ENCODE measurements at regions not wholly inside any gene's neighbourhood (a gene's known extent, or its start where the extent isn't known, plus 50 kb on each side); places are given as distances from the start of the nearest gene placed in this dataset.

DNA sequence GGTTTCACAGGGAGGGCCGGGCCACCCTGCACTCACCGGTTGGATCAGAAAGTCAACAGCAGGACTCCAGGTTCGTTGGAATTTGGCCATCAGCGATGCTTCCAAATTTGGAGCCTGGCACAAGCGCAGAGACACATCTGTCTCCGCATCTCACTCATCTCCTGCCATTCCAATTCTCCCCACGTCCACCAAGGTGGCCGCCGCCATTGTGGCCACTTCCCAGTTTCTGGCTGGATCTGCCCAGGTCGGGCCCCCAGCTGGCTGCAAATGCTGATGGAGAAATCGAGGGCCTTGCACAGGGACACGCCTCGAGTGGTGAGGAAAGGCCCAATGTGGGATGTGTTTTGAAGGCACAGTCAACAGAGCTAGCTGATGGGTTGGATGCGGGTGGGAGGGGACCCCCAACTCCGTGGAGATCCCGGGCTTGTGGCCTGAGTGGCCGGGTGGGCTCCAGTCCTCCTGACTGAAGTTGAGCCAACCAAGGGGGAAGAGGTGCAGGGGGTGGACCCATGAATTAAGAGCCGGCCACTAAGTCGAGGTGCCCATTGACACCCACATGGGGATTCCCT, 102.7 kb downstream of the CRYAA start:
- TF ChIP-seq, protein P1, sequence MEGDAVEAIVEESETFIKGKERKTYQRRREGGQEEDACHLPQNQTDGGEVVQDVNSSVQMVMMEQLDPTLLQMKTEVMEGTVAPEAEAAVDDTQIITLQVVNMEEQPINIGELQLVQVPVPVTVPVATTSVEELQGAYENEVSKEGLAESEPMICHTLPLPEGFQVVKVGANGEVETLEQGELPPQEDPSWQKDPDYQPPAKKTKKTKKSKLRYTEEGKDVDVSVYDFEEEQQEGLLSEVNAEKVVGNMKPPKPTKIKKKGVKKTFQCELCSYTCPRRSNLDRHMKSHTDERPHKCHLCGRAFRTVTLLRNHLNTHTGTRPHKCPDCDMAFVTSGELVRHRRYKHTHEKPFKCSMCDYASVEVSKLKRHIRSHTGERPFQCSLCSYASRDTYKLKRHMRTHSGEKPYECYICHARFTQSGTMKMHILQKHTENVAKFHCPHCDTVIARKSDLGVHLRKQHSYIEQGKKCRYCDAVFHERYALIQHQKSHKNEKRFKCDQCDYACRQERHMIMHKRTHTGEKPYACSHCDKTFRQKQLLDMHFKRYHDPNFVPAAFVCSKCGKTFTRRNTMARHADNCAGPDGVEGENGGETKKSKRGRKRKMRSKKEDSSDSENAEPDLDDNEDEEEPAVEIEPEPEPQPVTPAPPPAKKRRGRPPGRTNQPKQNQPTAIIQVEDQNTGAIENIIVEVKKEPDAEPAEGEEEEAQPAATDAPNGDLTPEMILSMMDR (conservative IDR thresholded peaks at IDR 0.05) = no peak
- H3K27ac ChIP-seq = no peak overlapping the region

DNA sequence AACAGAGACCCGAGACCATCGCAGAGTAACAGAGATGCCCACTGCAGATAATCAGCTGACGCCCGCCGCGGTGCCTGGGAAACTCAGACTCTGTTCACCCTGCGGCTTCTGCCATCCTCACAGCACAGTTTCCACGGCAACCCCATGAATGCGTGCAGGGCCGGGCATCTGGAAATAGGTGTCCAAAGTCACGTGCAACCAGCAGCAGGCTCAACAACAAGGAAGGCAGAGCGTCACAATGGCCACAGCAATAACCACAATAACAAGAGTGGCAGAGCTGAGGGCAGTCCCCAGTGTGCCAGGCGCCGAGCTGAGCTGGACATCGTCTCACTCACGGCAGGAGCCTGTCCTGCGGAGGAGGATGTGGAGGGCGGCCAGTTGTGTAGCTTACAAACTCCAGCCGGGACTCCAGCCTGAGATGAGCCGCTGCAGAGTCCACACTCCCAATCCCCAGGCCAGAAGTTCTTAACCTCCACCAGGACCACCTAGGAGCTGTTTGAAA, 102.0 kb downstream of the CRYAA start:
- TF ChIP-seq, protein P1 (conservative IDR thresholded peaks at IDR 0.05) = no peak

DNA sequence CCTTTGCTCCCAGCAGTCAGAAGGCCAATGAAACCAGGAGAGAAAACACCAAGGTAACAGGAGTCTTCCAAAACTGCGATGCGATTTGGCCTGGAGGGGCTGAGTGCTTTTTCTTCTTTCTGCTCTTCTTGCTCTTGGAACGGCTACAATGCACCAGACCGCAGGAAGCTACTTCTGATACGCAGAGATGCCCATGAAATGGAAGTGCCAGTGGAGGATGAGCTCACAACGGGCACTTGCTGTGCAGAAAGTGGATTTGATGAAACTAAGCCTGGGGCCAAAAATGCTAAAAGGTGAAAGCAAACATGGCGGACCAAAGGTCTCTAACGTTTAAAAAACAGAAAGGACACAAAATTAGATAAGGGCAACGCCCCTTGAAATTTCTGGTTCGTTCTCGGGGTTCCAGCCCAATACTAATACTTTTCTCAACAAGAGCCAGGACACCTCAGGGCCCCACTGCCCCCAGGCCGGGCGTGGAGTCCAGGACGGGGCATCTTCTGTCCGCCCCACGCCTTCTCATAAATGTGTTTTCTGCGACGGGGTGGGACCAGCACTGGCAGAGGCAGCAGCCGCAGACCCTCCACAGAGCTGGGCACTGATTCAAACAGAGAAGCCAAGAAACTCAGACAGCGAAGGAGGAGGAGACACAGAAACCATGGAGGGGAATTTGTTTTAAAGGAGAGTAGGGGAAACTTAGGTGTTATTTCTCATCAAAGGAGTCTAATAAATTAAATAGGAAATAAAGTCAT, 101.3 kb downstream of the CRYAA start:
- no peak overlapping the region for H3K27ac ChIP-seq
- TF ChIP-seq, protein P1 (conservative IDR thresholded peaks at IDR 0.05) = no peak

More for the DNA sequence above, 102.0 kb downstream of the CRYAA start:
- no peak overlapping the region for H3K27ac ChIP-seq

DNA sequence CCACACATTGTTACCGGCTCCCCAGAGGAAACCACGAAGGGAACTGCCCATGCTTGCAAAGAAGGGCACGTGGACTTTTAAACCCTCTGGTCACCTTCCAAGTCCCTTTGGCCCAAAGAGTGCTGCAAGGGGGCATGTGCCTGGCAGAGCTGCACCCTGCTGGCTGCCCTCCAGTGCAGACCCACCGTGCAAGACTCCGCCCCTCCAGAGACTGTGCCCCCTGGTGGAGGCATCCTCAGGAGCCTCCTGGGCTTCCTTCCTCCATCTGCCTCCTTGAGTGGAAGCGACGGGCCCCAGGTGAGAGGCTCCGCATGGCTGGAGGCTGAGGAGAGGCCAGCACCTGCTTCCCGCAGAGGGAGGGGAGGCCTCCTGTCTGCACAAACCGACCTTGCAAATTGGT, 100.6 kb downstream of the CRYAA start:
- H3K27ac ChIP-seq = no peak overlapping the region
- TF ChIP-seq, protein P1 (conservative IDR thresholded peaks at IDR 0.05) = no peak; the same call in 1 of the 2 replicates

DNA sequence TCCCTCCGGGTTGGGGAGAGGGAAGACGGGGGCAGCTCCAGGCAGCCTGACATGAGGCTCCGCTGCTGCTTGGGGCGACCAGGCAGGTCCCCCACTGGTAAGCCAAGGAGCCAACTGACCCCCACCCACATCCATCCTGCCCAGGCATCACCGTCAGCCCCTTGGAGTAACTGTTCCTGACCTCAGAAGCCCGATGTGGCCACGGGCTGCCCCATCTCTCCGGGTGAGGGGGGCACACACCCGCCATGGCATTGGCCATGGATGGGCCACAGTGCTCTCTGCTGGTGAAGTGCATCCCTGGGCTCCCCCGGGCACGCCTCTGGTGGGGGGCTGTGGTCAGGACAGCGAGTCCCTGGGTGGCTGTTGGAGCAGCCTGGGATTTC, 100.0 kb downstream of the CRYAA start:
- H3K27ac ChIP-seq = no peak overlapping the region
- TF ChIP-seq, protein P1 (conservative IDR thresholded peaks at IDR 0.05) = no peak

DNA sequence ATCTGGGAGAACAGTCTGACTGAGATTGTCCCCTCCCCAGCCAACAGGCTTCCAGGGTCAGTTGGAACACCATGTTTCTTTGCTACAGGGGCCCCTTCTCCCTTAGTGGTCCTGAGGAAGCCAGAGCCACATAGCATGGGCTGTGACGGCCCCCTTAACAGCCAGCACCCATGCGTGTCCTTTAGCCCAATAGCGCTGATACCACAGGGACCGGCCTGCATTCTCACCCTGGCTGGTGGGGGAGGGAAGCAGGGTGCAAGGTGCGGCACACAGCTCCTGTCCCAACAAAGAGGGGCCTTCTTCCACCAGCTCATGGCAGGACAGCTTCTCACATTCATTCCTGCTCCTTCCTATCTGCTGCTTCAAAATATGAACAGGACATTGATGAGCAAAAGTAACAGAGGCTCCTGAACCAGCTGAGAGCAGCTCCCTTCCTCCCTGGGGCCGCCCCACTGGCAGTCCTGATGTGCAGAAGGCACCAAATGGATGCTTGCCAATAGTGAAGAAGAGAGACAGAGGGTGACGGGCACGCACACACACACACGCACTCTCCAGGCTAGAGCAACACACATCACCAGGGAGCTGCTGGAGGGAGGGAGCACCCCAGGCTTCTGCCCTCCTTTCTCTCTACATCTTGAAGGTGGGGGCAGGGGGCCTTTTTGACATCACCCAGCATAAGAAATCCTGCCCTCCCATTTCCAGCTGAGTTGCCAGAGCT, 99.4 kb downstream of the CRYAA start:
- TF ChIP-seq, protein P1 (conservative IDR thresholded peaks at IDR 0.05) = no peak
- H3K27ac ChIP-seq = no peak overlapping the region

DNA sequence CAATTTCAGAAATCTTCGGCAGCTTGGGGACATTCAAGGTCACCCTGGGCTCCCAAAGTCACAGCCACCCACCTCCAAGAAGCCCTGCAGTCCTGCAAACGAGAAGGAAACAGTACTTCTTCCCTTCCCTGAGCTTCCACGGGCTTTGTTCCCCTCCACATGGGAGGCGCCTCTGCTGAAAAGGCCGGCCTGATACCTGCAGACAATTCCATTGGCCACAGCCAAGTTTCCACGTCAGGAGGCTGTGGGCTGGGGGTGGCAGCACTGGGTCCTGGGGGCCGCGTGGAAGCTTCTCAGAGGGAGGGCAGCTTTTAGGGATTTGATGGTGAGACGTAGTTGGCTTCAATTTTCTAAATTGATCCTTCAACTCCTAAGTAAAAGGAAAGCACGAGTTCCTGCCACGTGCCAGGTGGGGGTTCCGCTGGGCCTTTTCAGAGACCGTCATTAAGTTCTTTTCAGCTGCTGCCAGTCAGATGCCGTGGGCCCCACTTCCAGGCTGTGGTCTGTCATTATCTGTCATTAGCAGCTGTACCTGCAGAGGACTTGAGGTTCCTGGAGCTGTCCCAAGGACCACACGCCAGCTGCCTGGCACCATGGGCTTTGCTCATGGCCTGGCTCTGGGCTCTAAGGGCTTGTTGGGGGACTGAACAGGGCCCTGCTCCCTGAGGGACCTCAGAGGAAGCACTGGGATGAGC, 98.7 kb downstream of the CRYAA start:
- TF ChIP-seq, protein P1 (conservative IDR thresholded peaks at IDR 0.05) = no peak
- H3K27ac ChIP-seq = no peak overlapping the region

Measured in VCaP (cell line).